HFFc6 (cell line): ENCODE measurements at regions not wholly inside any gene's neighbourhood (a gene's known extent, or its start where the extent isn't known, plus 50 kb on each side); places are given as distances from the start of the nearest gene placed in this dataset.

Source experiments
- DNase-seq: peaks from one replicate; pipeline ENCODE4 v3.0.0-alpha.2; 2018
- H3K27ac Mint-ChIP-seq: 2 replicates; pipeline ENCODE4 v1.8.0; 2020; ENCODE audit warnings: mild to moderate bottlenecking, mixed read lengths
- H3K27me3 Mint-ChIP-seq: 2 replicates; pipeline ENCODE4 v1.8.0; 2021; ENCODE audit warnings: mild to moderate bottlenecking, moderate library complexity, mixed read lengths; ENCODE audit not compliant: insufficient read depth
- H3K36me3 Mint-ChIP-seq: 2 replicates; pipeline ENCODE4 v1.8.0; 2021; ENCODE audit warnings: low read depth, mixed read lengths
- H3K4me1 Mint-ChIP-seq: 2 replicates; pipeline ENCODE4 v1.8.0; 2020; ENCODE audit warnings: low read depth, mixed read lengths
- H3K4me3 Mint-ChIP-seq: 2 replicates; pipeline ENCODE4 v1.8.0; 2020; ENCODE audit warnings: mild to moderate bottlenecking, moderate library complexity, mixed read lengths
- H3K9me3 Mint-ChIP-seq: 2 replicates; pipeline ENCODE4 v1.8.0; 2020; ENCODE audit warnings: mild to moderate bottlenecking, mixed read lengths
- CTCF ChIP-seq: fragments of 200-600 bp; sonication (generic); IDR thresholded peaks from 2 replicates; pipeline ENCODE4 v1.5.0; 2021; ENCODE audit warnings: antibody characterized with exemption, mild to moderate bottlenecking

DNA sequence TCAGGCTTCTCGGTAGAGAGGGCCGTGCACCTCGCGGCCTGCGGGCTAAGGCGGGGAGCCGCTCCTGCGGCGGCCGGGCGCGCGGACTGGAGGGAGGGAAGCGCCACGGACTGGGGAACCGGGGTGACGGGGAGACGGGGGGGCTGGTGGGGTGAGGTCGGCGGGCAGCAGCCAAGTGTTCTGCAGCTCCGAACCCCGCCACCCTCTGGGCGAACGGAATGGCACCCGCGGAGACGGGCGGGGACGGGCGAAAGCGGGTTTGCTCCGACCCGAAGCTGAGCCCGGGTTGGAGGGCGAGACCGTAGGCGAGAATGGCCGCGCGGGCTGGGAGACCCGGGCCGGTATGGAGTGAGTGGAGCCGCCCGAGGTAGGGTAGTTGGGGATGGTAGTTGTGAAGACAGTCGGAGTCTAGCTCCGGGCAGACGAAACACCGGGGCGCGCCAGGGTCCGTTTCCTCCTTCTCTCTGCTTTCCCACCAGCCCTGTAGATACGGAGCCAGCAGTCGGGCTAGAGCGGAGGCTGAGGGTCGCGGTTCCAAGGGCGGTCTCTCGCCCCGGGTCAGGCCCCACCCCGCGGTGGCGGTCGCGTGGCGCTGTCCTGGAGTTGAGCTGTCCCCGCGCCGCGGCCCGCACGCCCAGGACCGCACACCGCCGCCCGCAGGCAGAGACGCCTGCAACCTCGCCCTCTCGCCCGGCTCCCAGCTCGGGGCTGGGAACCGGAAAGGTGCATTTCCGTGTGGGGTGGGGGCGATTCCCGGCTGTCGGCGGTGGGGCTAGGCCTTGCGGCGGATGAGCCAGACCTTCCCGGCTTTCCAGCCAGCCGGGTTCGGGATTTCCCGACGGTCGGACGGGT is 160.3 kb upstream of the SIX2 start:
- Mint-ChIP-seq H3K27me3 (peaks cover 27% of the 10 kb centered on the region), H3K9me3 (no peaks in the 10 kb centered on the region), H3K27ac (no peak overlapping the region), H3K4me1 (peaks cover 22% of the 10 kb centered on the region), H3K4me3 (no peak overlapping the region), H3K36me3 (no peaks in the 10 kb centered on the region)
- DNase-seq, result no peak
- TF ChIP-seq CTCF, result no peak

GRCh38 chr2:45168711-45169338 is 159.6 kb upstream of the SIX2 start:
- Mint-ChIP-seq H3K9me3 (no peaks in the 10 kb centered on the region), H3K36me3 (no peaks in the 10 kb centered on the region), H3K4me3 (no peak overlapping the region), H3K27ac (no peak overlapping the region), H3K4me1 (peaks cover 17% of the 10 kb centered on the region), H3K27me3 (peaks cover 32% of the 10 kb centered on the region)
- no peak for DNase-seq
- no peak for TF ChIP-seq CTCF

- Mint-ChIP-seq H3K36me3 (no peaks in the 10 kb centered on the region), H3K27me3 (peaks cover 38% of the 10 kb centered on the region), H3K9me3 (no peaks in the 10 kb centered on the region), H3K4me1 (peaks cover 10% of the 10 kb centered on the region), H3K4me3 (no peak overlapping the region), H3K27ac (no peak overlapping the region)
- TF ChIP-seq CTCF, result no peak
- no peak for DNase-seq
Measured at GRCh38 chr2:45167920-45168629, 158.8 kb upstream of the SIX2 start.

DNA sequence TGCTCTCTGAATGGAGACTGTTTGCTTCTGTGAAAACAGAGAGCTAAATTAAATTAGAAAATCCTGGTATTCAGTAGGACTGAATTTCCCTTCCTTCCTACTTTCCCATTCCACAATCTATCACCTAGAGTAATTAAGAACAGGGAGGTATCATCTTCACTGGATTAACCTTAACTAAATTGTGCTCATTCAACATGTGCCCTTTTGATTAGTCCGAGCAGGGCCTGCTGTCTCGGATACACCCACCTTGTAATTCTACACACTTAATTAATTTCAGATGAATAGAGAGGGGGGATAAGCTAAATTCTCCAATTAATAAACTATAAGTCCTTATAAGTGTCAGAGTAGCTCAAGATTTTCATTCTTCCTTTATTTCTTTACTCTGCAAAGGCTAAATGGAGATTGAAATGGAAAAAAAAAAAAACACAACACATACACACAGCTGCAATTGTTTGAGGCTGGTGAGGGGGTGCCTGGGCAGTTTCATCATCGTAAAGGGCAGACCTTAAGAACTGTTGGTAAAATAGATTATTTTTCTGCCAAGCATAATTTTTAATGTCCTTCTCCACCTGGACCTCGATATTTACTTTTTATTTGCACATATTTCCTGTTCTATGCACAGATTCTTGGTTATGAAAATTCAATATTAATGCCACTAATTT is 157.1 kb upstream of the SIX2 start:
- no peak overlapping the region for H3K27ac Mint-ChIP-seq
- no peaks in the 10 kb centered on the region for H3K9me3 Mint-ChIP-seq
- no peaks in the 10 kb centered on the region for H3K36me3 Mint-ChIP-seq
- no peak overlapping the region for H3K4me3 Mint-ChIP-seq
- DNase-seq, result no peak
- TF ChIP-seq CTCF, result no peak
- peaks cover 52% of the 10 kb centered on the region for H3K27me3 Mint-ChIP-seq
- no peaks in the 10 kb centered on the region for H3K4me1 Mint-ChIP-seq

GRCh38 chr2:45162711-45163110 is 153.5 kb upstream of the SIX2 start:
- TF ChIP-seq CTCF, result no peak

More at GRCh38 chr2:45162711-45163110, 153.5 kb upstream of the SIX2 start:
- no peak for DNase-seq
- Mint-ChIP-seq H3K36me3 (no peaks in the 10 kb centered on the region), H3K27ac (no peak overlapping the region), H3K27me3 (peaks cover 62% of the 10 kb centered on the region), H3K9me3 (no peaks in the 10 kb centered on the region), H3K4me1 (no peaks in the 10 kb centered on the region), H3K4me3 (no peak overlapping the region)
